K562 (cell line): ENCODE measurements at regions not wholly inside any gene's neighbourhood (a gene's known extent, or its start where the extent isn't known, plus 50 kb on each side); places are given as distances from the start of the nearest gene placed in this dataset.

Experiments used
- ATAC-seq: fragments of 200-7000 bp; cut with Tn5 transposase; 3 replicates; pipeline ENCODE4 v1.9.1; 2020; ENCODE audit warnings: moderate library complexity
- BruUV-seq: library from RNA; stranded (reverse); fragments of 400-500 nt; replicated peaks from 2 replicates; lab custom pipeline; 2021; lab: Mats Ljungman, UMichigan
- CTCF ChIA-PET: fragments of 300-600 bp; formaldehyde crosslinking; extraction: SDS; loops from one replicate; lab custom pipeline; 2021; ENCODE audit warnings: low intra/inter-chr PET ratio; lab: Yijun Ruan, JAX
- POLR2A ChIA-PET: fragments of 300-600, 350-650 bp; sonication (Branson Sonifier 250); formaldehyde crosslinking; extraction: SDS; loops from one replicate; lab custom pipeline; 2021; ENCODE audit warnings: antibody characterized with exemption, inconsistent platforms; lab: Yijun Ruan, JAX
- DNase-seq, 4 experiments: peaks; one replicate each; pipeline versions ENCODE4 v3.0.0 to v3.0.0-alpha.2; 2011 to 2018; ENCODE audit warnings: low spot score in 3 of 4, mixed read lengths in 3 of 4; ENCODE audit errors: extremely low read depth in 1 of 4
- FAIRE-seq: peaks from 2 replicates; lab custom pipeline; 2011; peaks lifted over from hg19 to GRCh38; lab: Jason Lieb, UNC
- H2AFZ ChIP-seq: 2 replicates; pipeline ENCODE4 v1.6.0; 2011; ENCODE audit warnings: low read depth, low read length, control low read depth, inconsistent platforms
- H3K27ac ChIP-seq: fragments of 200-600 bp; 3 replicates; pipeline ENCODE4 v1.8.0; 2011; ENCODE audit warnings: low read depth, mild to moderate bottlenecking, control low read depth, inconsistent platforms, low read length, moderate library complexity, mixed read lengths; ENCODE audit errors: extremely low read depth
- H3K27me3 ChIP-seq, 2 experiments: fragments of 300-600 bp in 1 of 2; 2 replicates in 1 of 2; 3 replicates in 1 of 2; pipeline versions ENCODE4 v1.6.0 to v1.8.0; 2011; ENCODE audit warnings: inconsistent platforms in 2 of 2, low read length in 2 of 2, mild to moderate bottlenecking in 1 of 2, mixed read lengths in 1 of 2, moderate library complexity in 1 of 2; ENCODE audit not compliant: control insufficient read depth in 2 of 2, insufficient read depth in 2 of 2
- H3K36me3 ChIP-seq: fragments of 300-600 bp; 3 replicates; pipeline ENCODE4 v1.8.0; 2011; ENCODE audit warnings: mild to moderate bottlenecking, low read length, inconsistent platforms; ENCODE audit not compliant: control insufficient read depth, insufficient read depth
- H3K4me1 ChIP-seq, 2 experiments: fragments of 200-600 bp in 1 of 2; replicated peaks in 1 of 2; 2 replicates in 1 of 2; 3 replicates in 1 of 2; pipeline versions ENCODE4 v1.5.1 to v1.8.0; 2011; ENCODE audit warnings: inconsistent platforms in 2 of 2, low read length in 2 of 2, mild to moderate bottlenecking in 1 of 2, mixed read lengths in 1 of 2, moderate library complexity in 1 of 2; ENCODE audit not compliant: control insufficient read depth in 2 of 2, insufficient read depth in 2 of 2
- H3K4me2 ChIP-seq: 2 replicates; pipeline ENCODE4 v1.6.1; 2011; ENCODE audit warnings: low read length, control low read depth, inconsistent platforms, mixed read lengths; ENCODE audit not compliant: insufficient read depth
- H3K4me3 ChIP-seq: fragments of 200-600 bp; sonication (generic), shearing (Covaris generic); 2 replicates; pipeline ENCODE4 v1.5.1; 2016; ENCODE audit warnings: control low read depth, inconsistent platforms
- H3K79me2 ChIP-seq: fragments of 200-600 bp; 3 replicates; pipeline ENCODE4 v1.8.0; 2011; ENCODE audit warnings: low read length, inconsistent platforms; ENCODE audit not compliant: control insufficient read depth, insufficient read depth
- H3K9ac ChIP-seq, 2 experiments: 2 replicates each; pipeline versions ENCODE4 v1.6.0 to v1.6.1; 2011; ENCODE audit warnings: low read depth in 2 of 2, low read length in 2 of 2, control low read depth in 1 of 2, inconsistent platforms in 1 of 2, mild to moderate bottlenecking in 1 of 2, mixed read lengths in 1 of 2; ENCODE audit not compliant: insufficient read depth in 1 of 2
- H3K9me1 ChIP-seq: one replicate; pipeline ENCODE4 v1.6.0; 2011; ENCODE audit warnings: inconsistent platforms, mild to moderate bottlenecking, low read length, moderate library complexity; ENCODE audit not compliant: control insufficient read depth, insufficient read depth
- H3K9me3 ChIP-seq: replicated peaks from 2 replicates; pipeline ENCODE4 v1.5.1; 2011; ENCODE audit warnings: low read depth, low read length, inconsistent platforms; ENCODE audit not compliant: control insufficient read depth, insufficient read depth
- H4K20me1 ChIP-seq: replicated peaks from 2 replicates; pipeline ENCODE4 v1.6.1; 2011; ENCODE audit warnings: low read length, inconsistent platforms, mixed read lengths; ENCODE audit not compliant: control insufficient read depth, insufficient read depth
- CREBBP ChIP-seq: IDR thresholded peaks from one replicate; pipeline ENCODE4 v1.6.1; 2012; ENCODE audit warnings: low read depth, mild to moderate bottlenecking, control low read depth, inconsistent platforms, low read length
- CTCFL ChIP-seq: IDR thresholded peaks from 2 replicates; pipeline ENCODE4 v1.6.1; 2011; ENCODE audit warnings: borderline replicate concordance, low read depth, mild to moderate bottlenecking, moderate library complexity, low read length; ENCODE audit not compliant: insufficient read depth, poor library complexity, severe bottlenecking
- GTF2B ChIP-seq: IDR thresholded peaks from 2 replicates; pipeline ENCODE4 v1.6.1; 2011; ENCODE audit not compliant: insufficient read length; ENCODE audit errors: extremely low read depth
- HDAC8 ChIP-seq: fragments of 450-650 bp; IDR thresholded peaks from 2 replicates; pipeline ENCODE4 v1.6.1; 2016; ENCODE audit warnings: mild to moderate bottlenecking, missing genetic modification characterization, moderate library complexity, missing compliant biosample characterization
- KDM1A ChIP-seq, 2 experiments: fragments of 450-650 bp; IDR thresholded peaks; 2 replicates each; pipeline ENCODE4 v1.6.1; 2016; ENCODE audit warnings: mild to moderate bottlenecking in 2 of 2
- RERE ChIP-seq: sonication (generic); formaldehyde crosslinking; IDR thresholded peaks from 2 replicates; pipeline ENCODE4 v1.8.0; 2023; ENCODE audit warnings: missing genetic modification reagents, mild to moderate bottlenecking, borderline replicate concordance
- RNF219 ChIP-seq: fragments of 250-450 bp; sonication (Bioruptor Pico); IDR thresholded peaks from 2 replicates; pipeline ENCODE4 v1.5.0; 2022; ENCODE audit warnings: mild to moderate bottlenecking
- SIRT6 ChIP-seq: IDR thresholded peaks from one replicate; pipeline ENCODE4 v1.6.1; 2012; ENCODE audit warnings: low read depth, mild to moderate bottlenecking, control low read depth, inconsistent platforms, low read length, moderate library complexity
- ZNF324 ChIP-seq: fragments of 250-450 bp; sonication (Bioruptor Pico); IDR thresholded peaks from 2 replicates; pipeline ENCODE4 v1.4.0; 2020; ENCODE audit warnings: mild to moderate bottlenecking
- ZNF408 ChIP-seq: fragments of 250-450 bp; sonication (Bioruptor Pico); IDR thresholded peaks from 2 replicates; pipeline ENCODE4 v1.4.0; 2020; ENCODE audit warnings: low read depth, mild to moderate bottlenecking, moderate library complexity
- ZNF778 ChIP-seq: fragments of 450-650 bp; formaldehyde crosslinking; IDR thresholded peaks from 2 replicates; pipeline ENCODE4 v1.4.0; 2020; ENCODE audit warnings: mild to moderate bottlenecking, moderate library complexity
- WGBS: fragments of 100-300 bp; shearing (Covaris generic); methylation state at CpG from one replicate; pipeline ENCODE4 v1.1.6; 2016; ENCODE audit warnings: low coverage, mixed read lengths; ENCODE audit not compliant: insufficient coverage; ENCODE audit errors: missing lambda C conversion rate; 5-methylcytosine and 5-hydroxymethylcytosine counted together
- in situ Hi-C: fragments of 300-500 bp; cut with MboI; formaldehyde crosslinking; loops from 4 replicates; pipeline ENCODE4 v1.15.0; 2018; ENCODE audit warnings: inconsistent platforms, mixed read lengths
- intact Hi-C: fragments of 100-400 bp; cut with micrococcal nuclease; formaldehyde crosslinking; loops from 2 replicates; pipeline ENCODE4 v1.14.2; 2022

GRCh38 chr6:22826961-22827360, 257.6 kb downstream of the HDGFL1 start:
- Histone ChIP-seq H3K4me2 (no peak overlapping the region), H3K9ac (no peak overlapping the region), H3K36me3 (no peaks in the 10 kb centered on the region), H3K4me3 (no peak overlapping the region), H3K27ac (no peak overlapping the region), H3K4me1 (no peaks in the 10 kb centered on the region), H3K27me3 (no peaks in the 10 kb centered on the region), H3K9me1 (no peaks in the 10 kb centered on the region), H2AFZ (no peak overlapping the region), H3K9me3 (no peaks in the 10 kb centered on the region), H4K20me1 (no peaks in the 10 kb centered on the region), H3K79me2 (no peaks in the 10 kb centered on the region)
- intact Hi-C loops, result no loop called here
- ChIA-PET POLR2A (no interaction called here), CTCF (no interaction called here)
- DNase-seq (no peak), ATAC-seq (no peak), FAIRE-seq (no peak)
- WGBS, result 0% methylated on average over 2 of the region's 2 CpGs
- in situ Hi-C loops, result no loop called here
- no TSS peak for BruUV-seq
- TF ChIP-seq KDM1A (IDR thresholded peaks at IDR 0.05) (no peak), CREBBP (no peak), HDAC8 (tag) (no peak), RNF219 (no peak), RERE (no peak), ZNF408 (CRISPR knock-in tag) (no peak), ZNF324 (CRISPR knock-in tag) (no peak), CTCFL (no peak), ZNF778 (CRISPR knock-in tag) (no peak), GTF2B (no peak), SIRT6 (no peak)
